MCF 10A (cell line): ENCODE measurements at regions not wholly inside any gene's neighbourhood (a gene's known extent, or its start where the extent isn't known, plus 50 kb on each side); places are given as distances from the start of the nearest gene placed in this dataset.
"Not testable (repeated sequence)": the region's sequence is repeated elsewhere in the genome, so short reads cannot be mapped to it uniquely, and the experiment has no call there.

Source experiments
- BruUV-seq: library from RNA; stranded (reverse); fragments of 400-500 nt; replicated peaks from 2 replicates; lab custom pipeline; 2021; lab: Mats Ljungman, UMichigan
- CTCF ChIA-PET: fragments of 300-600 bp; sonication (Branson Sonifier 250); formaldehyde crosslinking; extraction: SDS; loops from one replicate; lab custom pipeline; 2021; ENCODE audit warnings: antibody characterized with exemption, inconsistent platforms; lab: Yijun Ruan, JAX
- POLR2A ChIA-PET: fragments of 300-600, 350-650 bp; sonication (Branson Sonifier 250); formaldehyde crosslinking; extraction: SDS; loops from one replicate; lab custom pipeline; 2020; ENCODE audit warnings: antibody characterized with exemption, inconsistent platforms; lab: Yijun Ruan, JAX
- DNase-seq: peaks from one replicate; pipeline ENCODE4 v3.0.0-alpha.2; 2018; ENCODE audit not compliant: unreplicated experiment
- H3K27ac Mint-ChIP-seq: one replicate; pipeline ENCODE4 v1.8.0; 2022; ENCODE audit warnings: mild to moderate bottlenecking, low read depth, mixed read lengths; ENCODE audit not compliant: unreplicated experiment
- H3K27me3 Mint-ChIP-seq: one replicate; pipeline ENCODE4 v1.8.0; 2022; ENCODE audit warnings: mixed read lengths; ENCODE audit not compliant: insufficient read depth, unreplicated experiment
- H3K36me3 Mint-ChIP-seq: one replicate; pipeline ENCODE4 v1.8.0; 2022; ENCODE audit warnings: mild to moderate bottlenecking, moderate library complexity, mixed read lengths; ENCODE audit not compliant: insufficient read depth, unreplicated experiment
- H3K4me1 Mint-ChIP-seq: one replicate; pipeline ENCODE4 v1.8.0; 2022; ENCODE audit warnings: mixed read lengths; ENCODE audit not compliant: insufficient read depth, unreplicated experiment
- H3K4me3 Mint-ChIP-seq: one replicate; pipeline ENCODE4 v1.8.0; 2022; ENCODE audit warnings: mild to moderate bottlenecking, moderate library complexity, mixed read lengths; ENCODE audit not compliant: unreplicated experiment
- H3K9me3 Mint-ChIP-seq: one replicate; pipeline ENCODE4 v1.8.0; 2022; ENCODE audit warnings: mixed read lengths; ENCODE audit not compliant: unreplicated experiment
- intact Hi-C: fragments of 100-400 bp; cut with micrococcal nuclease; formaldehyde crosslinking; loops from 2 replicates; pipeline ENCODE4 v1.14.1; 2022
- TF ChIP-seq, protein P1 (sequence below): fragments of 200-600 bp; IDR thresholded peaks from one replicate; pipeline ENCODE4 v1.8.0; 2022; ENCODE audit warnings: antibody characterized with exemption, mild to moderate bottlenecking; ENCODE audit not compliant: unreplicated experiment

DNA sequence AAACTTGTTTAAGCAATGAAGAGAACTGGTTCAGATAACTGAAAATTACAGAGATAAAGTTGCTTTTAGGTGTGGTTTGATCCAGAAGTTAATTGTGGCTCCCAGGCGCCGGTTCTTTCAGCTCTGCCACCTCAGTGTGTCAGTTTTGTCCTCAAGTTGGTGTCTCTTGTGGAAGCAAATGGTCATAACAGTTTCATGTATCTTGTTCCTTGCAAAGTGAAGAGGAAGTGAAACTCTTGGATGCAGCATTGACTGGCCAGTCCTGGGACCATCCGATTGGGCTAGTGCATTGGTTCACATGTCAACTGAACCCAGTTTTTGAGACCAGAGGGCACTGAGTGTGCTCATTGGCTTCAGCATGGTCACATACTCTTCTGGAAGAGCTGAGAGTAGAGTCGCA, 181.4 kb upstream of the GRM7 start:
- H3K9me3 Mint-ChIP-seq, result no peaks in the 10 kb centered on the region
- POLR2A ChIA-PET, result no interaction called here
- H3K4me1 Mint-ChIP-seq, result no peaks in the 10 kb centered on the region
- no peak overlapping the region for H3K4me3 Mint-ChIP-seq
- no peak overlapping the region for H3K27ac Mint-ChIP-seq
- TF ChIP-seq, protein P1, sequence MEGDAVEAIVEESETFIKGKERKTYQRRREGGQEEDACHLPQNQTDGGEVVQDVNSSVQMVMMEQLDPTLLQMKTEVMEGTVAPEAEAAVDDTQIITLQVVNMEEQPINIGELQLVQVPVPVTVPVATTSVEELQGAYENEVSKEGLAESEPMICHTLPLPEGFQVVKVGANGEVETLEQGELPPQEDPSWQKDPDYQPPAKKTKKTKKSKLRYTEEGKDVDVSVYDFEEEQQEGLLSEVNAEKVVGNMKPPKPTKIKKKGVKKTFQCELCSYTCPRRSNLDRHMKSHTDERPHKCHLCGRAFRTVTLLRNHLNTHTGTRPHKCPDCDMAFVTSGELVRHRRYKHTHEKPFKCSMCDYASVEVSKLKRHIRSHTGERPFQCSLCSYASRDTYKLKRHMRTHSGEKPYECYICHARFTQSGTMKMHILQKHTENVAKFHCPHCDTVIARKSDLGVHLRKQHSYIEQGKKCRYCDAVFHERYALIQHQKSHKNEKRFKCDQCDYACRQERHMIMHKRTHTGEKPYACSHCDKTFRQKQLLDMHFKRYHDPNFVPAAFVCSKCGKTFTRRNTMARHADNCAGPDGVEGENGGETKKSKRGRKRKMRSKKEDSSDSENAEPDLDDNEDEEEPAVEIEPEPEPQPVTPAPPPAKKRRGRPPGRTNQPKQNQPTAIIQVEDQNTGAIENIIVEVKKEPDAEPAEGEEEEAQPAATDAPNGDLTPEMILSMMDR, result no peak
- intact Hi-C loops, result no loop called here
- CTCF ChIA-PET, result interaction anchor here (1.0 kb wide), 1 partner anchor 9 kb away, joined by 3 read pairs; no protein-coding TSS in a partner anchor
- peaks cover 10% of the 10 kb centered on the region for H3K27me3 Mint-ChIP-seq
- no peak for DNase-seq
- BruUV-seq, result no TSS peak
- no peaks in the 10 kb centered on the region for H3K36me3 Mint-ChIP-seq

DNA sequence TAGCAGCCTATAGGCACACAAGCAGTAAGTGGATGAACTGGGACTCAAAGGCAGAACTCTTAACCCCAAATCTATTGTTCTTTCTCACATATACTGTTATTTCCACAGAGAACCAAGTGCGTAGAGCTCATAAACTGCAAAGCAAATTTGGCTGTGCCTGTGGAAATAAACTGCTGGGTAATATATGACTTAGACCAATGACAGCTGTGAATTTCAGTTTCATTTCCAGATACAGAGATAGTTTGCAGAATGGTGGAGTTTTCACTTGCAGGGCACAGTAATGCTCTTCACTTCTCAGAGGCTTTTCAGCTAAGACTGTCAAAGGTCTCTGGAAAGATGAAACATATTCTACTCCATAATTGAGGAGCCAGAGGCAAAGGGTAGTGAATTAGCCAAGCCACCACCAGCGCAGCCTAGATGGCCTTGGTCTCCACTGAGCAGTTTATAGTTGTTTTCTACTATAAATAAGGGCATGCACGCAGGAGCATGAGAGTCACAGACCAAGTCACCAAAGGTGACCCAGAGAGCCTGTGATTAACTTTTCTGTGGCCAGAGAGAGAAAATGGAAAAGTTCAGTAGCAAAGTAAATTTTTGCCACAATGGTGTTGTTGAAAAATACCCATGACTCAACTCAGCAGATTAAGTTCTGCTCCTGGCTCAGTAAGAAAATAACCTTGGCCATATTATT, 180.7 kb upstream of the GRM7 start:
- ChIA-PET CTCF (interaction anchor here (0.6 to 1.0 kb wide), 2 partner anchors 9 to 105 kb away, joined by 3 read pairs; no protein-coding TSS in a partner anchor), POLR2A (no interaction called here)
- TF ChIP-seq, protein P1, result no peak
- DNase-seq, result no peak
- Mint-ChIP-seq H3K36me3 (no peaks in the 10 kb centered on the region), H3K9me3 (peaks cover 6% of the 10 kb centered on the region), H3K4me1 (no peaks in the 10 kb centered on the region), H3K27ac (no peak overlapping the region), H3K4me3 (no peak overlapping the region), H3K27me3 (peaks cover 10% of the 10 kb centered on the region)
- intact Hi-C loops, result no loop called here
- BruUV-seq, result no TSS peak

DNA sequence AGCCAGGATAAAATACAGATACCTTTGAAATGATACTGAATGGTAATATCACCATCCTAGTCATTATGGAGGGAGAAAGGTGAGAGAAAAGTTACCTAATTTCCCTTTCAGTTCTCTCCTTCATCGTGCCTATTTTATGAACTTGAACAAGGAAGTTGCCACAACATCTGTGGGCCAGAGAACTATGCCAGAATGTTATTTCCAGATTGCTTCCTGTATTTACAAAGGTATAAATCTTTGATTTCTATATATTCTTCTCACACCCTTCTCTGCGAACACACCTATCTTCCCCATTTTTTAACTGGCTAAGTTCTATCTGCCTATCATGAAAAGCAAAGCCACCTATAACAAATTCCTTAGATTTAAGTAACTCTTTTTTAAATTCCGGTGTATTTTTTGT, 163.6 kb upstream of the GRM7 start:
- CTCF ChIA-PET, result no interaction called here
- no TSS peak for BruUV-seq
- Mint-ChIP-seq H3K36me3 (no peaks in the 10 kb centered on the region), H3K27ac (no peak overlapping the region), H3K4me3 (no peak overlapping the region), H3K27me3 (peaks cover 14% of the 10 kb centered on the region), H3K4me1 (no peaks in the 10 kb centered on the region), H3K9me3 (no peaks in the 10 kb centered on the region)
- TF ChIP-seq, protein P1, result no peak
- POLR2A ChIA-PET, result no interaction called here
- intact Hi-C loops, result no loop called here
- no peak for DNase-seq

- Mint-ChIP-seq H3K4me1 (no peaks in the 10 kb centered on the region), H3K9me3 (no peaks in the 10 kb centered on the region), H3K27ac (no peak overlapping the region), H3K36me3 (no peaks in the 10 kb centered on the region), H3K4me3 (no peak overlapping the region), H3K27me3 (peaks cover 14% of the 10 kb centered on the region)
- intact Hi-C loops, result no loop called here
- ChIA-PET POLR2A (no interaction called here), CTCF (no interaction called here)
- no peak for DNase-seq
- BruUV-seq, result no TSS peak
- TF ChIP-seq, protein P1, result no peak
These were observed 163.2 kb upstream of the GRM7 start for GRCh38 chr3:6697722-6698121.

DNA sequence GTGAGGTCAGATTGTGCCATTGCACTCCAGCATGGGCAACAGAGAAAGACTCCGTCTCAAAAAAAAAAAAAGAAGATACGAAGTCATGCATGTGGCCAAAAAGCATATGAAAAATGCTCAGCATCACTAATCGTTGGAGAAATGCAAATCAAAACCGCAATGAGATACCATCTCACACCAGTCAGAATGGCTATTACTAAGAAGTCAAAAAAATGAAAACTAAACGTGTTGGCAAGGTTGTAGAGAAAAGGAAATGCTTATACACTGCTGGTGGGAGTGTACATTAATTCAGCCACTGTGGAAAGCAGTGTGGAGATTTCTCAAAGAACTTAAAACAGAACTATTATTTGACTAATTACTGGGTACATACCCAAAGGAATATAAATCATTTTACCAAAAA, 156.1 kb upstream of the GRM7 start:
- H3K27ac Mint-ChIP-seq, H3K4me1 Mint-ChIP-seq, intact Hi-C loops, H3K9me3 Mint-ChIP-seq, POLR2A ChIA-PET, H3K4me3 Mint-ChIP-seq, DNase-seq, H3K36me3 Mint-ChIP-seq, BruUV-seq: not testable (repeated sequence)
- CTCF ChIA-PET, result interaction anchor here (0.7 kb wide), 1 partner anchor 15 kb away, joined by 3 read pairs; no protein-coding TSS in a partner anchor
- peaks cover 27% of the 10 kb centered on the region for H3K27me3 Mint-ChIP-seq
